GM12878 (cell line): ENCODE measurements at regions not wholly inside any gene's neighbourhood (a gene's known extent, or its start where the extent isn't known, plus 50 kb on each side); places are given as distances from the start of the nearest gene placed in this dataset.

Experiments
- ATAC-seq: fragments of 200-7000 bp; cut with Tn5 transposase; 3 replicates; pipeline ENCODE4 v1.9.1; 2020; ENCODE audit warnings: mild to moderate bottlenecking, moderate library complexity
- BruUV-seq: library from RNA; stranded (reverse); fragments of 400-500 nt; replicated peaks from 2 replicates; lab custom pipeline; 2021; lab: Mats Ljungman, UMichigan
- CTCF ChIA-PET: fragments of 300-600 bp; sonication (Branson Sonifier 250); formaldehyde crosslinking; extraction: SDS; loops from one replicate; lab custom pipeline; 2021; ENCODE audit warnings: inconsistent platforms; lab: Yijun Ruan, JAX
- POLR2A ChIA-PET: fragments of 350-600 bp; formaldehyde crosslinking; extraction: SDS; loops from one replicate; lab custom pipeline; 2021; ENCODE audit warnings: inconsistent platforms; lab: Charles Lee
- RAD21 ChIA-PET: fragments of 300-600 bp; sonication (Branson Sonifier 250); formaldehyde crosslinking; loops from one replicate; lab custom pipeline; 2023; ENCODE audit warnings: antibody characterized with exemption; ENCODE audit not compliant: unreplicated experiment; lab: Charles Lee
- SMC1A ChIA-PET: fragments of 300-600 bp; sonication (Branson Sonifier 250); formaldehyde crosslinking; loops from one replicate; lab custom pipeline; 2023; ENCODE audit not compliant: unreplicated experiment, uncharacterized antibody; lab: Charles Lee
- DNase-seq: peaks from one replicate; pipeline ENCODE4 v3.0.0-alpha.2; 2011; ENCODE audit warnings: low read depth, low spot score
- FAIRE-seq: peaks from 3 replicates; lab custom pipeline; 2011; peaks lifted over from hg19 to GRCh38; lab: Jason Lieb, UNC
- H2AFZ ChIP-seq: 2 replicates; pipeline ENCODE4 v1.6.0; 2011; ENCODE audit warnings: low read depth, low read length, control low read depth; ENCODE audit not compliant: control insufficient read depth
- H3K27ac ChIP-seq: 2 replicates; pipeline ENCODE4 v1.5.1; 2011; ENCODE audit warnings: control low read depth; ENCODE audit not compliant: control insufficient read depth, insufficient read depth
- H3K27me3 ChIP-seq, 2 experiments: replicated peaks in 1 of 2; 2 replicates each; pipeline versions ENCODE4 v1.6.0 to v1.6.1; 2011; ENCODE audit warnings: low read length in 1 of 2; ENCODE audit not compliant: control insufficient read depth in 2 of 2, insufficient read depth in 2 of 2
- H3K36me3 ChIP-seq, 2 experiments: 2 replicates each; pipeline ENCODE4 v1.5.1; 2011; ENCODE audit warnings: low read length in 1 of 2; ENCODE audit not compliant: control insufficient read depth in 2 of 2, insufficient read depth in 2 of 2
- H3K4me1 ChIP-seq: 2 replicates; pipeline ENCODE4 v1.6.1; 2011; ENCODE audit warnings: mild to moderate bottlenecking, low read length, moderate library complexity, mixed read lengths; ENCODE audit not compliant: control insufficient read depth, insufficient read depth
- H3K4me2 ChIP-seq: 2 replicates; pipeline ENCODE4 v1.6.0; 2011; ENCODE audit warnings: control low read depth; ENCODE audit not compliant: control insufficient read depth, insufficient read depth
- H3K4me3 ChIP-seq: fragments of 200-600 bp; sonication (generic); 2 replicates; pipeline ENCODE4 v1.5.1; 2016
- H3K79me2 ChIP-seq: 2 replicates; pipeline ENCODE4 v1.6.0; 2011; ENCODE audit warnings: low read length; ENCODE audit not compliant: control insufficient read depth, insufficient read depth
- H3K9ac ChIP-seq: 2 replicates; pipeline ENCODE4 v1.8.0; 2011; ENCODE audit warnings: low read length, control low read depth, mixed read lengths; ENCODE audit not compliant: control insufficient read depth, insufficient read depth
- H3K9me3 ChIP-seq: replicated peaks from 3 replicates; pipeline ENCODE4 v1.5.1; 2011; ENCODE audit warnings: mild to moderate bottlenecking, low read length; ENCODE audit not compliant: control insufficient read depth, insufficient read depth
- H4K20me1 ChIP-seq: 2 replicates; pipeline ENCODE4 v1.6.0; 2011; ENCODE audit not compliant: control insufficient read depth, insufficient read depth
- KDM1A ChIP-seq: fragments of 200-600 bp; sonication (generic); IDR thresholded peaks from 2 replicates; pipeline ENCODE4 v1.6.1; 2016; ENCODE audit warnings: borderline replicate concordance
- MEF2B ChIP-seq: fragments of 450-650 bp; IDR thresholded peaks from 2 replicates; pipeline ENCODE4 v1.6.1; 2018; ENCODE audit warnings: mild to moderate bottlenecking, moderate library complexity; ENCODE audit not compliant: partially characterized antibody, poor library complexity, severe bottlenecking
- MTA2 ChIP-seq: fragments of 450-650 bp; IDR thresholded peaks from 2 replicates; pipeline ENCODE4 v1.6.1; 2016; ENCODE audit warnings: low read depth, mild to moderate bottlenecking, moderate library complexity
- NRF1 ChIP-seq: conservative IDR thresholded peaks from 2 replicates; pipeline ENCODE4 v1.6.1; 2011; ENCODE audit warnings: mild to moderate bottlenecking, low read depth, low read length, improper control_type of control experiment
- RFX5 ChIP-seq: IDR thresholded peaks from 2 replicates; pipeline ENCODE4 v1.6.1; 2011; ENCODE audit warnings: low read depth, low read length, improper control_type of control experiment
- SIX5 ChIP-seq: IDR thresholded peaks from 2 replicates; pipeline ENCODE4 v1.6.1; 2011; ENCODE audit warnings: mild to moderate bottlenecking, low read depth, low read length, moderate library complexity; ENCODE audit not compliant: severe bottlenecking
- SREBF2 ChIP-seq: IDR thresholded peaks from 2 replicates; pipeline ENCODE4 v1.6.1; 2012; ENCODE audit warnings: mild to moderate bottlenecking, low read length
- STAT1 ChIP-seq: fragments of 450-650 bp; conservative IDR thresholded peaks from 2 replicates; pipeline ENCODE4 v1.6.1; 2014; ENCODE audit warnings: antibody characterized with exemption, mild to moderate bottlenecking
- SUPT20H ChIP-seq: IDR thresholded peaks from 2 replicates; pipeline ENCODE4 v1.6.1; 2011; ENCODE audit warnings: low read depth, mild to moderate bottlenecking, low read length, moderate library complexity, borderline replicate concordance; ENCODE audit not compliant: control insufficient read depth
- TBL1XR1 ChIP-seq: IDR thresholded peaks from 2 replicates; pipeline ENCODE4 v1.6.1; 2012; ENCODE audit warnings: low read depth, low read length, improper control_type of control experiment
- ZNF217 ChIP-seq: fragments of 450-650 bp; IDR thresholded peaks from 2 replicates; pipeline ENCODE4 v1.6.1; 2017; ENCODE audit warnings: antibody characterized with exemption, mild to moderate bottlenecking
- WGBS: methylation state at CpG from one replicate; pipeline ENCODE4 v1.1.6; 2016; ENCODE audit warnings: low lambda C conversion rate; ENCODE audit not compliant: insufficient replicate concordance, insufficient coverage; ENCODE audit errors: missing lambda C conversion rate; 5-methylcytosine and 5-hydroxymethylcytosine counted together
- in situ Hi-C: fragments of 300-500 bp; cut with MboI; formaldehyde crosslinking; loops from 9 replicates; pipeline ENCODE4 v1.14.3; 2018; ENCODE audit warnings: mixed read lengths
- intact Hi-C: fragments of 100-400 bp; cut with micrococcal nuclease; formaldehyde crosslinking; loops from one replicate; pipeline ENCODE4 v1.14.2; 2022; ENCODE audit not compliant: unreplicated experiment
- TF ChIP-seq, protein P1 (sequence below): fragments of 450-650 bp; IDR thresholded peaks from 2 replicates; pipeline ENCODE4 v1.6.1; 2017; ENCODE audit warnings: antibody characterized with exemption, mild to moderate bottlenecking, moderate library complexity

DNA sequence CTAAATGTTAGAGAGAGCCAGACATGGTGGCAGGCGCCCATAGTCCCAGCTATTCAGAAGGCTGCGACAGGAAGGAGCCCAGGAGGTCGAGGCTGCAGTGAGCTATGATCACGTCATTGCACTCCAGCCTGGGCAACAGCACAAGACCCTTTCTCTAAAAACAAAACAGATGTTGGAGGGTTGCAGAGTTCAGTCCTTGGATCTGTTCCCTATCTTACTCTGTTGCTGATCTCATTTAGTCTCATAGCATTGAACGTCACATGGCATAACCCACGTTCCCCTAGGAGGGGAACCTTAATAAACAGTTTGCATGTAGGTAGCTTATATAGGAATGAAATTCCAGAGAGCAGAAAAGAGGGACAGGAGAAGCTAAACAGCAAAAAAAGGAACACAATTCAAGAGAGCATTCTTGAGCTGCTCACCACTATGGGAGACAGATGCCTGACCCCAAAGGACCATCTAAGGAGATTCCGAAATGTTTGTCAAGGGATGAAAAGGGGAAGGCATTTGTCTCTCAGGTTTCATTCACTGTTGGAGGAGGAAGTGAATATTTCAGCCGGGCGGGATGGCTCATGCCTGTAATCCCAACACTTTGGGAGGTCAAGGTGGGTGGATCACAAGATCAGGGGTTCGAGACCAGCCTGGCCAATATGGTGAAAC, 54.6 kb upstream of the PIM1 start:
- no peak overlapping the region for H3K9ac ChIP-seq
- no peaks in the 10 kb centered on the region for H3K9me3 ChIP-seq
- no peaks in the 10 kb centered on the region for H3K36me3 ChIP-seq
- DNase-seq (no peak), ATAC-seq (no peak)
- intact Hi-C loops = no loop called here
- ChIA-PET CTCF (no interaction called here), SMC1A (interaction anchor here (0.8 kb wide), 1 partner anchor 35 kb away, joined by 3 read pairs; no protein-coding TSS in a partner anchor), POLR2A (no interaction called here), RAD21 (no interaction called here)
- no peaks in the 10 kb centered on the region for H3K27me3 ChIP-seq
- H2AFZ ChIP-seq = no peak overlapping the region
- H3K27ac ChIP-seq = no peak overlapping the region
- no peak overlapping the region for H3K4me3 ChIP-seq
- TF ChIP-seq SREBF2 (no peak), STAT1 (no peak), TBL1XR1 (no peak), MEF2B (no peak), SUPT20H (no peak)
- TF ChIP-seq, all 136 proteins: peak for 0
- no peak overlapping the region for H3K4me2 ChIP-seq
- H4K20me1 ChIP-seq = no peaks in the 10 kb centered on the region
- 67% methylated on average over 10 of the region's 10 CpGs for WGBS
- in situ Hi-C loops = no loop called here
- H3K4me1 ChIP-seq = peaks cover 15% of the 10 kb centered on the region
- H3K79me2 ChIP-seq = no peaks in the 10 kb centered on the region
- FAIRE-seq = no peak
- BruUV-seq = no TSS peak

DNA sequence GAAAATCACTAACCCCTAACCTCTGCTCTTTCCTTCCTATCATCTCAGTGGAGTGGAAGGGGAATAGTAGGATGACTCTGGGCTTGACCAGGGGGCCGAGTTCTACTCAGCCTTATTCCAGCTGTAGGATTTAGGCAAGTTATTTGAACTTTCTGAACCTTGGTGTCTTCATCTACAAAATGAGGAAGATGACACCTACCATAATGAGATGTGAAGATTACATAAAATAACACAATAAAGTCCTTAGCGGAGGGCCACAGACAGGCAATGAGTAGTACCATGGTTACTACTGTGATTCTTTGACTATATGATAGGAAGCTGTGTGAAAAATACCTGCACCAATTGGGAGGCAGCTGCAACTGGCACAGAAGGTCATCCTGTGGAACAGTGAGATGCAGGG, 53.6 kb upstream of the PIM1 start:
- ATAC-seq = no peak
- H3K27me3 ChIP-seq = no peaks in the 10 kb centered on the region
- ChIA-PET POLR2A (no interaction called here), SMC1A (no interaction called here), RAD21 (no interaction called here), CTCF (no interaction called here)
- no peak for DNase-seq
- no peak for FAIRE-seq
- intact Hi-C loops = no loop called here
- no peak overlapping the region for H3K9ac ChIP-seq
- no peaks in the 10 kb centered on the region for H4K20me1 ChIP-seq
- H3K79me2 ChIP-seq = no peaks in the 10 kb centered on the region
- no peak overlapping the region for H3K4me3 ChIP-seq
- TF ChIP-seq NRF1 = no peak
- no peak for TF ChIP-seq KDM1A
- TF ChIP-seq RFX5 = no peak
- TF ChIP-seq, protein P1, sequence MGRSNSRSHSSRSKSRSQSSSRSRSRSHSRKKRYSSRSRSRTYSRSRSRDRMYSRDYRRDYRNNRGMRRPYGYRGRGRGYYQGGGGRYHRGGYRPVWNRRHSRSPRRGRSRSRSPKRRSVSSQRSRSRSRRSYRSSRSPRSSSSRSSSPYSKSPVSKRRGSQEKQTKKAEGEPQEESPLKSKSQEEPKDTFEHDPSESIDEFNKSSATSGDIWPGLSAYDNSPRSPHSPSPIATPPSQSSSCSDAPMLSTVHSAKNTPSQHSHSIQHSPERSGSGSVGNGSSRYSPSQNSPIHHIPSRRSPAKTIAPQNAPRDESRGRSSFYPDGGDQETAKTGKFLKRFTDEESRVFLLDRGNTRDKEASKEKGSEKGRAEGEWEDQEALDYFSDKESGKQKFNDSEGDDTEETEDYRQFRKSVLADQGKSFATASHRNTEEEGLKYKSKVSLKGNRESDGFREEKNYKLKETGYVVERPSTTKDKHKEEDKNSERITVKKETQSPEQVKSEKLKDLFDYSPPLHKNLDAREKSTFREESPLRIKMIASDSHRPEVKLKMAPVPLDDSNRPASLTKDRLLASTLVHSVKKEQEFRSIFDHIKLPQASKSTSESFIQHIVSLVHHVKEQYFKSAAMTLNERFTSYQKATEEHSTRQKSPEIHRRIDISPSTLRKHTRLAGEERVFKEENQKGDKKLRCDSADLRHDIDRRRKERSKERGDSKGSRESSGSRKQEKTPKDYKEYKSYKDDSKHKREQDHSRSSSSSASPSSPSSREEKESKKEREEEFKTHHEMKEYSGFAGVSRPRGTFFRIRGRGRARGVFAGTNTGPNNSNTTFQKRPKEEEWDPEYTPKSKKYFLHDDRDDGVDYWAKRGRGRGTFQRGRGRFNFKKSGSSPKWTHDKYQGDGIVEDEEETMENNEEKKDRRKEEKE = no peak
- no peak for TF ChIP-seq MEF2B
- no peak for TF ChIP-seq SIX5
- no peak for TF ChIP-seq ZNF217
- no peak for TF ChIP-seq MTA2
- H3K4me1 ChIP-seq = peaks cover 9% of the 10 kb centered on the region
- H3K36me3 ChIP-seq = no peaks in the 10 kb centered on the region
- BruUV-seq = no TSS peak
- WGBS = 88% methylated on average over 2 of the region's 2 CpGs
- H3K4me2 ChIP-seq = no peak overlapping the region
- no peak overlapping the region for H3K27ac ChIP-seq
- no peaks in the 10 kb centered on the region for H3K9me3 ChIP-seq
- in situ Hi-C loops = no loop called here
- H2AFZ ChIP-seq = no peak overlapping the region
